ENCODE measurements at regions not wholly inside any gene's neighbourhood (a gene's known extent, or its start where the extent isn't known, plus 50 kb on each side); places are given as distances from the start of the nearest gene placed in this dataset.

DNA sequence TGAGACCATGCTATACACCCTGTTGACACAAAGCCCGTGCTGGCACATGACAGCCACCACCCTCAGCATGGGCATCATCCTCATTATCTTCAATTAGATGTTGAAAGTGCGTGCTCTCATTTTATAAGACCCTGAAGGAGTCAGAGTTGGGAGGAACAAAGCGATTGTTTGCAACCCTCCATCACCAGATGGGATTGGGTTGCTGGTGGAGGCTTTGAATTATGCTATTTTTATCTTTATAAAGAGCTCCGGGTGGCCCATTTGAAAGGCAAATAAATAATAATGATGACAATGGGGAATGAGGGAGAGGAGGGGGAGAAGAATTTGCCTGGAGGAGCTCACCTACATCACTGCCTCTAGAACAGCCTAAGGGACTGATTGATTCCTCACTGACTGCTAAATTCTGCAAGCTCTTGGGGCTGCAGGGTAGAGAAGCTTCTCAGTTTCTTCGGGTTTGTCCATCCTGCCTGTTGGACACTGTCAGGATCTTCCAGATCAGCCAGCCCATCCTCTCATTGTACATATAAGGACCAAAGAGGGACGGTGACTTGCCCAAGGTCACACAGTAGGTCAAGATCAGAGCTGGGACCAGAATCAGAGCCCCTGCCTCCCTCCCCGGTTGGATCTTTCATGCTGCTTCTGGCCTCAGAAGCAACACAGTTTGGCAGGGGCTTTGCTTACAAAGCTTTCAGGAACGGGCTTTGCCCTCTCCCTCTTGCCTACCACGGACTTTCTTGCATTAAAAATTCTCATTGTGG, 130.9 kb upstream of the ZBTB40 start:
- TF ChIP-seq, protein P1, sequence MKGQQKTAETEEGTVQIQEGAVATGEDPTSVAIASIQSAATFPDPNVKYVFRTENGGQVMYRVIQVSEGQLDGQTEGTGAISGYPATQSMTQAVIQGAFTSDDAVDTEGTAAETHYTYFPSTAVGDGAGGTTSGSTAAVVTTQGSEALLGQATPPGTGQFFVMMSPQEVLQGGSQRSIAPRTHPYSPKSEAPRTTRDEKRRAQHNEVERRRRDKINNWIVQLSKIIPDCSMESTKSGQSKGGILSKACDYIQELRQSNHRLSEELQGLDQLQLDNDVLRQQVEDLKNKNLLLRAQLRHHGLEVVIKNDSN (IDR thresholded peaks at IDR 0.05): no peak
- no peak for TF ChIP-seq CEBPB (IDR thresholded peaks at IDR 0.05)
- TF ChIP-seq TAF1 (IDR thresholded peaks at IDR 0.05; ENCODE audit: low read depth): no peak
- no peak for TF ChIP-seq TEAD4 (IDR thresholded peaks at IDR 0.05)
- no peak for TF ChIP-seq FOXM1 (IDR thresholded peaks at IDR 0.05; ENCODE audit: borderline replicate concordance, low read depth)
- TF ChIP-seq RAD21 (IDR thresholded peaks at IDR 0.05; ENCODE audit: low read depth): no peak
- TF ChIP-seq ZBTB7A (IDR thresholded peaks at IDR 0.05; ENCODE audit: low read depth): no peak
- TF ChIP-seq NFIC (IDR thresholded peaks at IDR 0.05): no peak
- TF ChIP-seq, protein P2, sequence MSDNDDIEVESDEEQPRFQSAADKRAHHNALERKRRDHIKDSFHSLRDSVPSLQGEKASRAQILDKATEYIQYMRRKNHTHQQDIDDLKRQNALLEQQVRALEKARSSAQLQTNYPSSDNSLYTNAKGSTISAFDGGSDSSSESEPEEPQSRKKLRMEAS (IDR thresholded peaks at IDR 0.05): no peak
- TF ChIP-seq CREB1 (IDR thresholded peaks at IDR 0.05; ENCODE audit: low read depth): no peak
- no peak for TF ChIP-seq EGR1 (IDR thresholded peaks at IDR 0.05)
- TF ChIP-seq TCF12 (IDR thresholded peaks at IDR 0.05; ENCODE audit: low read depth): no peak
- TF ChIP-seq EP300 (IDR thresholded peaks at IDR 0.05; ENCODE audit: borderline replicate concordance): no peak
- no peak for TF ChIP-seq YY1 (IDR thresholded peaks at IDR 0.05; ENCODE audit: low read depth)
- TF ChIP-seq, protein P3, sequence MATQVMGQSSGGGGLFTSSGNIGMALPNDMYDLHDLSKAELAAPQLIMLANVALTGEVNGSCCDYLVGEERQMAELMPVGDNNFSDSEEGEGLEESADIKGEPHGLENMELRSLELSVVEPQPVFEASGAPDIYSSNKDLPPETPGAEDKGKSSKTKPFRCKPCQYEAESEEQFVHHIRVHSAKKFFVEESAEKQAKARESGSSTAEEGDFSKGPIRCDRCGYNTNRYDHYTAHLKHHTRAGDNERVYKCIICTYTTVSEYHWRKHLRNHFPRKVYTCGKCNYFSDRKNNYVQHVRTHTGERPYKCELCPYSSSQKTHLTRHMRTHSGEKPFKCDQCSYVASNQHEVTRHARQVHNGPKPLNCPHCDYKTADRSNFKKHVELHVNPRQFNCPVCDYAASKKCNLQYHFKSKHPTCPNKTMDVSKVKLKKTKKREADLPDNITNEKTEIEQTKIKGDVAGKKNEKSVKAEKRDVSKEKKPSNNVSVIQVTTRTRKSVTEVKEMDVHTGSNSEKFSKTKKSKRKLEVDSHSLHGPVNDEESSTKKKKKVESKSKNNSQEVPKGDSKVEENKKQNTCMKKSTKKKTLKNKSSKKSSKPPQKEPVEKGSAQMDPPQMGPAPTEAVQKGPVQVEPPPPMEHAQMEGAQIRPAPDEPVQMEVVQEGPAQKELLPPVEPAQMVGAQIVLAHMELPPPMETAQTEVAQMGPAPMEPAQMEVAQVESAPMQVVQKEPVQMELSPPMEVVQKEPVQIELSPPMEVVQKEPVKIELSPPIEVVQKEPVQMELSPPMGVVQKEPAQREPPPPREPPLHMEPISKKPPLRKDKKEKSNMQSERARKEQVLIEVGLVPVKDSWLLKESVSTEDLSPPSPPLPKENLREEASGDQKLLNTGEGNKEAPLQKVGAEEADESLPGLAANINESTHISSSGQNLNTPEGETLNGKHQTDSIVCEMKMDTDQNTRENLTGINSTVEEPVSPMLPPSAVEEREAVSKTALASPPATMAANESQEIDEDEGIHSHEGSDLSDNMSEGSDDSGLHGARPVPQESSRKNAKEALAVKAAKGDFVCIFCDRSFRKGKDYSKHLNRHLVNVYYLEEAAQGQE (IDR thresholded peaks at IDR 0.05; ENCODE audit: low read depth): no peak

- TF ChIP-seq TEAD4 (IDR thresholded peaks at IDR 0.05) (no peak), ZBTB7A (IDR thresholded peaks at IDR 0.05; ENCODE audit: low read depth) (no peak), TAF1 (IDR thresholded peaks at IDR 0.05; ENCODE audit: low read depth) (no peak), YY1 (IDR thresholded peaks at IDR 0.05; ENCODE audit: low read depth) (no peak), CREB1 (IDR thresholded peaks at IDR 0.05; ENCODE audit: low read depth) (no peak), EP300 (IDR thresholded peaks at IDR 0.05; ENCODE audit: borderline replicate concordance) (no peak), CEBPB (IDR thresholded peaks at IDR 0.05) (no peak)
- TF ChIP-seq, protein P1 (IDR thresholded peaks at IDR 0.05): no peak
- TF ChIP-seq, protein P2 (IDR thresholded peaks at IDR 0.05): no peak
- TF ChIP-seq, protein P3 (IDR thresholded peaks at IDR 0.05; ENCODE audit: low read depth): no peak
Measured at GRCh38 chr1:22321917-22322316, 129.7 kb upstream of the ZBTB40 start.

- TF ChIP-seq, protein P3 (IDR thresholded peaks at IDR 0.05; ENCODE audit: low read depth): no peak
- TF ChIP-seq, protein P2 (IDR thresholded peaks at IDR 0.05): no peak
- no peak for TF ChIP-seq RAD21 (IDR thresholded peaks at IDR 0.05; ENCODE audit: low read depth)
Measured at GRCh38 chr1:22323141-22323845, 128.4 kb upstream of the ZBTB40 start.

DNA sequence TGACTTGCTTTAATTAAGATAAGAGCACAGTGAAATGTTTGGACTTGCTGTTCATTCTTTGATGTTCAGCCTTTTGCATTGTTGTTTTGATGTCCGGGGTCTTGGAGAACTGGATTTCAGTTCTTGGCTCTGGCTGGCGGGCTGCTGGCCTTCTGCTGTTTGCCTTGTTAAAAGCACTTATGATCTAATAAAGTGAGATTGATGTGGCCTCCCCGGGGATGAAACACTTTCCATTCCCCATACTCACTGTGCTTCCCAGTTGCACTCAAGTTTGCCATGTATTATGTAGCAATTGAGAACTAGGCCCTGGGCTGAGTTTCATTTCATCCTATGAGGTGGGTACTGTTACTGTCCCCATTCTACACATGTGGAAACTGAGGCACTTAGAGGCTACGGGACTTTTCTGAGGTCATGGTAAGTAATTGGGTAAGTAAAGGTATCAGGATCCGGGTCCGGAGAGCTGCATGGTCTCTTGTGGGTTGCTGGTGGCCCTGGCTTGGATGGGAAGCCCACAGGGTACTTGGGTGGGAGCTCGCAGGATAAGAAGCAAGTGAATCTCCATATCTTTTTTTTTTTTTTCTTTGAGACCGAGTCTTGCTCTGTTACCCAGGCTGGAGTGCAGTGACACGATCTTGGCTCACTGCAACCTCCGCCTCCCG, 127.7 kb upstream of the ZBTB40 start:
- no peak for TF ChIP-seq CEBPB (IDR thresholded peaks at IDR 0.05)

All from Ishikawa (cell line).